ENCODE measurements at regions not wholly inside any gene's neighbourhood (a gene's known extent, or its start where the extent isn't known, plus 50 kb on each side); places are given as distances from the start of the nearest gene placed in this dataset.

DNA sequence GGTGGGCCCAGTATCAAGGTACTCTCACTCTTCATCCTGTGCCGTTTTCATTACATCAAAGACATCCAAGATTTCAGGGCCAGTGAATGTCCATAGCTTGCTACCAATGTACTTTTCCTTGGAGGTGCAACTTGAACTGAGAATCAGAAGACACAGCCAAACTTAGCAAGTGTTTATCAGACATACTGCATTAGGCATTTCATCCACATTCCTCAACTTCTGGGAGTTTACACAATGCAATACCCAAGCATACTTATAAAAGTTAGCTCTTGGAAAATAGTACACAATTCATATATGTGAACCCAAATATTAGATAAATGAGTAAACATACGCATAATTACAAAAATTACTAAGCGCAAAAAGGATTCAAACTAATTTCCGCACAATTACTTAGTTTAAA, 216.3 kb upstream of the RHOBTB1 start:
- TF ChIP-seq ZFX (CRISPR knock-in tag; IDR thresholded peaks at IDR 0.05; ENCODE audit: low read depth) = no peak
- no peak for TF ChIP-seq GTF2F1 (IDR thresholded peaks at IDR 0.05; ENCODE audit: low read length)
